Chondrocyte (in vitro differentiated cells): ENCODE measurements at regions not wholly inside any gene's neighbourhood (a gene's known extent, or its start where the extent isn't known, plus 50 kb on each side); places are given as distances from the start of the nearest gene placed in this dataset.
A peak's percentile ranks its signal among the peaks of the same experiment; 100 is the strongest.
"Not testable (repeated sequence)": the region's sequence is repeated elsewhere in the genome, so short reads cannot be mapped to it uniquely, and the experiment has no call there.

Source experiments
- DNase-seq: peaks from one replicate; pipeline ENCODE4 v3.0.0; 2021; ENCODE audit warnings: mixed read lengths, low spot score
- H3K27ac Mint-ChIP-seq: one replicate; pipeline ENCODE4 v1.8.0; 2021; ENCODE audit warnings: mild to moderate bottlenecking, moderate library complexity, mixed read lengths; ENCODE audit not compliant: unreplicated experiment
- H3K27me3 Mint-ChIP-seq: 2 replicates; pipeline ENCODE4 v1.8.0; 2021; ENCODE audit warnings: low read depth, mixed read lengths
- H3K36me3 Mint-ChIP-seq: 2 replicates; pipeline ENCODE4 v1.8.0; 2021; ENCODE audit warnings: low read depth, mixed read lengths
- H3K4me1 Mint-ChIP-seq: 2 replicates; pipeline ENCODE4 v1.8.0; 2021; ENCODE audit warnings: low read depth, mild to moderate bottlenecking, mixed read lengths
- H3K4me3 Mint-ChIP-seq: one replicate; pipeline ENCODE4 v1.8.0; 2021; ENCODE audit warnings: mild to moderate bottlenecking, moderate library complexity, mixed read lengths; ENCODE audit not compliant: unreplicated experiment
- H3K9me3 Mint-ChIP-seq: 2 replicates; pipeline ENCODE4 v1.8.0; 2021; ENCODE audit warnings: low read depth, mixed read lengths

GRCh38 chr10:133689897-133690296 is 63.3 kb upstream of the FRG2B start:
- not testable (repeated sequence) for H3K36me3 Mint-ChIP-seq, H3K27me3 Mint-ChIP-seq, H3K4me1 Mint-ChIP-seq, DNase-seq, H3K9me3 Mint-ChIP-seq, H3K27ac Mint-ChIP-seq, H3K4me3 Mint-ChIP-seq

DNA sequence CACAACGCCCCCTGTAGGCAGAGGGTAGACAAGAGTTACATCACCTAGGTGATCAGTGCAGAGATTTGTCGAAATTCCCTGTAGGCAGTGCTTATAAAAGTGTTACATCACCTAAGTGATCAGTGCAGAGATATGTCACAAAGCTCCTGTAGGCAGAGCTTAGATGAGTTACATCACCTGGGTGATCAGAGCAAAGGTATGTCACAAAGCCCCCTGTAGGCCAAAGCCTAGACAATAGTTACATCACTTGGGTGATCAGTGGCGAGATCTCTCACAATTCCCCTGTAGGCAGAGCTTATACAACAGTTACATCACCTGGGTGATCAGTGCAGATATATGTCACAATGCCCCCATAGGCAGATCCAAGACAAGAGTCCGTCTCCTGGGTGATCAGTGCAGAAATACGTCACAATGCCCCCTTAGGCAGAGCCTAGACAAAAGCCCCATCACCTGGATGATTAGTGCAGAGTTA is 61.9 kb upstream of the FRG2B start:
- not testable (repeated sequence) for H3K4me1 Mint-ChIP-seq, H3K4me3 Mint-ChIP-seq, H3K9me3 Mint-ChIP-seq, DNase-seq, H3K27ac Mint-ChIP-seq, H3K27me3 Mint-ChIP-seq, H3K36me3 Mint-ChIP-seq

DNA sequence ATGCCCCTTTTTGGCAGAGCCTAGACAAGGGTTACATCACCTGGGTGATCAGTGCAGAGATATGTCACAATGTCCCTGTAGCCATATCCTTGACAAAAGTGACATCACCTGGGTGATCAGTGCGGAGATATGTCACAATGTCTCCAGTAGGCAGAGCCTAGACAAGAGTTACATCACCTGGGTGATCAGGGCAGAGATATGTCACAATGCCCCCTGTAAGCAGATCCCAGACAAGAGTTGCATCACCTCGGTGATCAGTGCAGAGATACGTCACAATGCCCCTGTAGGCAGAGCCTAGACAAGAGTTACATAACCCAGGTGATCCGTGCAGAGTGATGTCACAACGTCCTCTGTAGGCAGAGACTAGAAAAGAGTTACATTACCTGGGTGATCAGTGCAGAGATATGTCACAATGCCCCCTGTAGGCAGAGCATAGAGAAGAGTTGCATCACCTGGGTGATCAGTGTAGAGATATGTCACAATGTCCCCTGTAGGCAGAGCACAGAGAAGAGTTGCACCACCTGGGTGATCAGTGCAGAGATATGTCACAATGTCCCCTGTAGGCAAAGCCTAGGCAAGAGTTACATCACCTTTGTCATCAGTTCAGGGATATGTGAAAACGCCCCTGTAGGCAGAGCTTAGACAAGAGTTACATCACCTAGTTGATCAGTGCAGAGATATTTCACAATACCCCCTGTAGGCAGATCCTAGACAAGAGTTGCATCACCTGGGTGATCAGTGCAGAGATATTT is 61.3 kb upstream of the FRG2B start:
- not testable (repeated sequence) for H3K27me3 Mint-ChIP-seq, H3K9me3 Mint-ChIP-seq

DNA sequence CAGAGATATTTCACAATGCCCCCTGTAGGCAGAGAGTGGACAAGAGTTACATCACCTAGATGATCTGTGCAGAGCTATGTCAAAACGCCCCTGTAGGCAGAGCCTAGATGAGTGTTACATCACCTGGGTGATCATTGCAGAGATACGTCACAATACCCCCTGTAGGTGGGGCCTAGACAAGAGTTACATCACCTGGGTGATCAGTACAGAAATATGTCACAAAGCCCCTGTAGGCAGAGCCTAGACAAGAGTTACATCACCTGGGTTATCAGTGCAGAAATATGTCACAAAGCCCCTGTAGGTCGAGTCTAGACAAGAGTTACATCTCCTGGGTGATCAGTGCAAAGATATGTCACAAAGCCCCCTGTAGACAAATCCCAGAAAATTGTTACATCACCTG is 60.4 kb upstream of the FRG2B start:
- not testable (repeated sequence) for H3K27me3 Mint-ChIP-seq, DNase-seq, H3K27ac Mint-ChIP-seq, H3K9me3 Mint-ChIP-seq, H3K4me1 Mint-ChIP-seq, H3K36me3 Mint-ChIP-seq, H3K4me3 Mint-ChIP-seq

More for the DNA sequence above, 61.3 kb upstream of the FRG2B start:
- H3K36me3 Mint-ChIP-seq, H3K4me1 Mint-ChIP-seq, H3K27ac Mint-ChIP-seq, H3K4me3 Mint-ChIP-seq: not testable (repeated sequence)
- DNase-seq = peak; percentile 27
